Caco-2 (cell line): ENCODE measurements at regions not wholly inside any gene's neighbourhood (a gene's known extent, or its start where the extent isn't known, plus 50 kb on each side); places are given as distances from the start of the nearest gene placed in this dataset.

Experiments used
- BruUV-seq: library from RNA; stranded (reverse); fragments of 400-500 nt; replicated peaks from 2 replicates; lab custom pipeline; 2021; lab: Mats Ljungman, UMichigan
- CTCF ChIA-PET: fragments of 300-600 bp; sonication (Branson Sonifier 250); formaldehyde crosslinking; loops from one replicate; lab custom pipeline; 2022; ENCODE audit warnings: antibody characterized with exemption; lab: Charles Lee
- POLR2A ChIA-PET: fragments of 300-600 bp; sonication (Branson Sonifier 250); formaldehyde crosslinking; loops from one replicate; lab custom pipeline; 2022; ENCODE audit warnings: antibody characterized with exemption; lab: Charles Lee
- DNase-seq, 2 experiments: peaks; one replicate each; pipeline versions ENCODE4 v3.0.0 to v3.0.0-alpha.2; 2020 to 2022
- H3K27me3 ChIP-seq: replicated peaks from 2 replicates; pipeline ENCODE4 v1.6.0; 2011; ENCODE audit warnings: low read length; ENCODE audit not compliant: control insufficient read depth, insufficient read depth
- H3K36me3 ChIP-seq: 2 replicates; pipeline ENCODE4 v1.5.1; 2011; ENCODE audit warnings: low read length; ENCODE audit not compliant: control insufficient read depth, insufficient read depth
- H3K4me1 ChIP-seq: fragments of 250-450 bp; sonication (Bioruptor Pico); 2 replicates; pipeline ENCODE4 v1.5.1; 2020; ENCODE audit warnings: mild to moderate bottlenecking
- H3K4me3 ChIP-seq: 2 replicates; pipeline ENCODE4 v1.5.1; 2011; ENCODE audit warnings: low read depth, mild to moderate bottlenecking, control low read depth, low read length
- H3K9me3 ChIP-seq: fragments of 250-450 bp; sonication (Bioruptor Pico); 2 replicates; pipeline ENCODE4 v1.5.1; 2020; ENCODE audit warnings: mild to moderate bottlenecking, moderate library complexity
- H3K27ac Mint-ChIP-seq: one replicate; pipeline ENCODE4 v1.8.0; 2022; ENCODE audit warnings: mixed read lengths; ENCODE audit not compliant: unreplicated experiment
- H3K27me3 Mint-ChIP-seq: one replicate; pipeline ENCODE4 v1.8.0; 2022; ENCODE audit warnings: mixed read lengths; ENCODE audit not compliant: insufficient read depth, unreplicated experiment
- H3K36me3 Mint-ChIP-seq: one replicate; pipeline ENCODE4 v1.8.0; 2022; ENCODE audit warnings: mild to moderate bottlenecking, mixed read lengths; ENCODE audit not compliant: insufficient read depth, unreplicated experiment
- H3K4me1 Mint-ChIP-seq: one replicate; pipeline ENCODE4 v1.8.0; 2022; ENCODE audit warnings: low read depth, mixed read lengths; ENCODE audit not compliant: unreplicated experiment
- H3K4me3 Mint-ChIP-seq: one replicate; pipeline ENCODE4 v1.8.0; 2022; ENCODE audit warnings: mild to moderate bottlenecking, moderate library complexity, mixed read lengths; ENCODE audit not compliant: unreplicated experiment
- H3K9me3 Mint-ChIP-seq: one replicate; pipeline ENCODE4 v1.8.0; 2022; ENCODE audit warnings: mixed read lengths; ENCODE audit not compliant: unreplicated experiment
- intact Hi-C: fragments of 100-400 bp; cut with micrococcal nuclease; formaldehyde crosslinking; loops from one replicate; pipeline ENCODE4 v1.10.0; 2022; ENCODE audit not compliant: unreplicated experiment
- TF ChIP-seq, protein P1 (sequence below), 2 experiments: fragments of 200-600 bp in 1 of 2; IDR thresholded peaks; 1 replicate in 1 of 2; 2 replicates in 1 of 2; pipeline versions ENCODE4 v1.5.1 to v1.8.0; 2011 to 2022; ENCODE audit warnings: antibody characterized with exemption in 1 of 2, control low read depth in 1 of 2, inconsistent platforms in 1 of 2, low read depth in 1 of 2, low read length in 1 of 2, mild to moderate bottlenecking in 1 of 2, moderate library complexity in 1 of 2; ENCODE audit not compliant: insufficient read depth in 1 of 2, severe bottlenecking in 1 of 2, unreplicated experiment in 1 of 2

DNA sequence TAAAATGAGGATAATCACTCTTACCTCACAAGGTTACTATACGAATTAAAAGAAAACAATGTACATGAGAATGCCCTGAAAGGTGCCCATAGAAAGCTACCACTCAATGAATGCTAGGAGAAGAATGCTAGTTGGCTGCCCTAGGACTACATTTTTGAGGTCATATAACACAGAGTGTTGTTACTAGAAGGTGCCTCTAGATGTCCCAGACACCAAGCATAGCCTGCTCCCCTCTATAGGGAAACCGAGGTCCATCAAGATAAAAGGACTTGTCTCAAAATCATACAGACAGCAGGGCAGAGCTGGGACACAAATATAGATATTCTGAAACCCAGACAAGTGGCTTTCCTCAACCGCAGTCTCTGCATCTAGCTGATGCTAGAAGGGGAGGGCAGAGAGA, 147.0 kb upstream of the ARHGEF9 start:
- Mint-ChIP-seq H3K9me3 (peaks cover 10% of the 10 kb centered on the region), H3K4me1 (no peaks in the 10 kb centered on the region), H3K36me3 (no peaks in the 10 kb centered on the region), H3K27me3 (no peaks in the 10 kb centered on the region), H3K4me3 (no peak overlapping the region), H3K27ac (no peak overlapping the region)
- CTCF ChIA-PET, result no interaction called here
- H3K36me3 ChIP-seq, result no peaks in the 10 kb centered on the region
- no peak overlapping the region for H3K4me3 ChIP-seq
- BruUV-seq, result no TSS peak
- no peak for DNase-seq
- H3K27me3 ChIP-seq, result no peaks in the 10 kb centered on the region
- TF ChIP-seq, protein P1, sequence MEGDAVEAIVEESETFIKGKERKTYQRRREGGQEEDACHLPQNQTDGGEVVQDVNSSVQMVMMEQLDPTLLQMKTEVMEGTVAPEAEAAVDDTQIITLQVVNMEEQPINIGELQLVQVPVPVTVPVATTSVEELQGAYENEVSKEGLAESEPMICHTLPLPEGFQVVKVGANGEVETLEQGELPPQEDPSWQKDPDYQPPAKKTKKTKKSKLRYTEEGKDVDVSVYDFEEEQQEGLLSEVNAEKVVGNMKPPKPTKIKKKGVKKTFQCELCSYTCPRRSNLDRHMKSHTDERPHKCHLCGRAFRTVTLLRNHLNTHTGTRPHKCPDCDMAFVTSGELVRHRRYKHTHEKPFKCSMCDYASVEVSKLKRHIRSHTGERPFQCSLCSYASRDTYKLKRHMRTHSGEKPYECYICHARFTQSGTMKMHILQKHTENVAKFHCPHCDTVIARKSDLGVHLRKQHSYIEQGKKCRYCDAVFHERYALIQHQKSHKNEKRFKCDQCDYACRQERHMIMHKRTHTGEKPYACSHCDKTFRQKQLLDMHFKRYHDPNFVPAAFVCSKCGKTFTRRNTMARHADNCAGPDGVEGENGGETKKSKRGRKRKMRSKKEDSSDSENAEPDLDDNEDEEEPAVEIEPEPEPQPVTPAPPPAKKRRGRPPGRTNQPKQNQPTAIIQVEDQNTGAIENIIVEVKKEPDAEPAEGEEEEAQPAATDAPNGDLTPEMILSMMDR (IDR thresholded peaks at IDR 0.05; ENCODE audit: insufficient read depth in 1 of 2, low read depth in 1 of 2, low read length in 1 of 2, severe bottlenecking in 1 of 2, unreplicated experiment in 1 of 2), result no peak
- no peaks in the 10 kb centered on the region for H3K4me1 ChIP-seq
- no peaks in the 10 kb centered on the region for H3K9me3 ChIP-seq
- POLR2A ChIA-PET, result no interaction called here
- intact Hi-C loops, result no loop called here

GRCh38 chrX:63930140-63930539, 145.1 kb upstream of the ARHGEF9 start:
- Mint-ChIP-seq H3K4me1 (no peaks in the 10 kb centered on the region), H3K36me3 (no peaks in the 10 kb centered on the region), H3K4me3 (no peak overlapping the region), H3K27ac (no peak overlapping the region), H3K27me3 (no peaks in the 10 kb centered on the region), H3K9me3 (peaks cover 10% of the 10 kb centered on the region)
- BruUV-seq, result no TSS peak
- intact Hi-C loops, result no loop called here
- H3K4me3 ChIP-seq, result no peak overlapping the region
- ChIA-PET POLR2A (no interaction called here), CTCF (no interaction called here)
- no peaks in the 10 kb centered on the region for H3K27me3 ChIP-seq
- no peaks in the 10 kb centered on the region for H3K4me1 ChIP-seq
- TF ChIP-seq, protein P1 (IDR thresholded peaks at IDR 0.05; ENCODE audit: insufficient read depth in 1 of 2, low read depth in 1 of 2, low read length in 1 of 2, severe bottlenecking in 1 of 2, unreplicated experiment in 1 of 2), result peak in 1 of 2 experiments; percentile 17
- peak in 1 of 2 experiments; percentile 1 for DNase-seq
- H3K36me3 ChIP-seq, result no peaks in the 10 kb centered on the region
- no peaks in the 10 kb centered on the region for H3K9me3 ChIP-seq

DNA sequence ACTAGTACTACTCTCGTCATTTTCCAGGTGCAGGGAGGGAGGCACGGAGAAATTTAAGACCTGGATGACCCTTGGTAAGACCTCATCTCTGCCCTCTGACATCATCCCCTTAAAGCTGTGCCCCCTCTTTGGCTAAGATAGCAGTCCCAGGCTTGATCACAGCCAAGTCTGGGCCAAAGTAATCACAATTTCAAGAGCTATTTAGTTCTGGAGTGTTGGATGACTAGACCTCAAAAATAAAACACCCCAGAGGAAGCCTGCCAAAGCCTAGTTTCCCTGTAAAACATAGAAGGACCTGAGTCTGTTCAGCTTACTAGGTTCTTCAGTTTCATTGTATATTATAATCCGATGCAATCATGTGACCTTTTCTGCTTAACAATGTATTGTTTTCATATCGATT, 144.6 kb upstream of the ARHGEF9 start:
- H3K4me1 Mint-ChIP-seq, result no peaks in the 10 kb centered on the region
- no peak overlapping the region for H3K27ac Mint-ChIP-seq
- H3K27me3 ChIP-seq, result no peaks in the 10 kb centered on the region
- no peaks in the 10 kb centered on the region for H3K27me3 Mint-ChIP-seq
- DNase-seq, result no peak
- no peak overlapping the region for H3K4me3 Mint-ChIP-seq
- BruUV-seq, result no TSS peak
- H3K4me3 ChIP-seq, result no peak overlapping the region
- H3K9me3 Mint-ChIP-seq, result peaks cover 10% of the 10 kb centered on the region
- intact Hi-C loops, result no loop called here
- POLR2A ChIA-PET, result no interaction called here
- TF ChIP-seq, protein P1 (IDR thresholded peaks at IDR 0.05; ENCODE audit: insufficient read depth in 1 of 2, low read depth in 1 of 2, low read length in 1 of 2, severe bottlenecking in 1 of 2, unreplicated experiment in 1 of 2), result no peak
- H3K9me3 ChIP-seq, result no peaks in the 10 kb centered on the region
- CTCF ChIA-PET, result no interaction called here
- no peaks in the 10 kb centered on the region for H3K36me3 Mint-ChIP-seq
- no peaks in the 10 kb centered on the region for H3K36me3 ChIP-seq
- H3K4me1 ChIP-seq, result no peaks in the 10 kb centered on the region
